ENCODE measurements at regions not wholly inside any gene's neighbourhood (a gene's known extent, or its start where the extent isn't known, plus 50 kb on each side); places are given as distances from the start of the nearest gene placed in this dataset.

DNA sequence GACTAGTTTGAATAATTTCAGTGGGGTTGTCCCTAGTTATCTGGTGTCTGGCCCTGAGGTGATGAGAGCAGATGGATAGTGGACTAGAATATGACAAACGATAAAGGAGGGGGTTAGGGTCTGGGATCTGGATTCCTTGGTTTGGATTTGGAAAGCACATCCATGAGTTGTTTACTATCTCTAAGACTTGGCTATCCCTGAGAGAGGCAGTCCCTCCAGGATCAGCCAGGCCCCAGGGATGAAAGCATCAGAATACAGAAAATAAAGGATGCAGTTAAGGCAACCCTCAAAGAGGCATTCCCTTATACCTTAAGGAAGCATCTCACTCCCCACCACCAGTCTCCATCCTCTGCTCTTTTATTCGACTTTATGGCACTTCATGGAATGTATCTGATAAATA is 230.7 kb downstream of the NHLRC3 start:
- TF ChIP-seq, protein P1, sequence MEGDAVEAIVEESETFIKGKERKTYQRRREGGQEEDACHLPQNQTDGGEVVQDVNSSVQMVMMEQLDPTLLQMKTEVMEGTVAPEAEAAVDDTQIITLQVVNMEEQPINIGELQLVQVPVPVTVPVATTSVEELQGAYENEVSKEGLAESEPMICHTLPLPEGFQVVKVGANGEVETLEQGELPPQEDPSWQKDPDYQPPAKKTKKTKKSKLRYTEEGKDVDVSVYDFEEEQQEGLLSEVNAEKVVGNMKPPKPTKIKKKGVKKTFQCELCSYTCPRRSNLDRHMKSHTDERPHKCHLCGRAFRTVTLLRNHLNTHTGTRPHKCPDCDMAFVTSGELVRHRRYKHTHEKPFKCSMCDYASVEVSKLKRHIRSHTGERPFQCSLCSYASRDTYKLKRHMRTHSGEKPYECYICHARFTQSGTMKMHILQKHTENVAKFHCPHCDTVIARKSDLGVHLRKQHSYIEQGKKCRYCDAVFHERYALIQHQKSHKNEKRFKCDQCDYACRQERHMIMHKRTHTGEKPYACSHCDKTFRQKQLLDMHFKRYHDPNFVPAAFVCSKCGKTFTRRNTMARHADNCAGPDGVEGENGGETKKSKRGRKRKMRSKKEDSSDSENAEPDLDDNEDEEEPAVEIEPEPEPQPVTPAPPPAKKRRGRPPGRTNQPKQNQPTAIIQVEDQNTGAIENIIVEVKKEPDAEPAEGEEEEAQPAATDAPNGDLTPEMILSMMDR (conservative IDR thresholded peaks at IDR 0.05): no peak

DNA sequence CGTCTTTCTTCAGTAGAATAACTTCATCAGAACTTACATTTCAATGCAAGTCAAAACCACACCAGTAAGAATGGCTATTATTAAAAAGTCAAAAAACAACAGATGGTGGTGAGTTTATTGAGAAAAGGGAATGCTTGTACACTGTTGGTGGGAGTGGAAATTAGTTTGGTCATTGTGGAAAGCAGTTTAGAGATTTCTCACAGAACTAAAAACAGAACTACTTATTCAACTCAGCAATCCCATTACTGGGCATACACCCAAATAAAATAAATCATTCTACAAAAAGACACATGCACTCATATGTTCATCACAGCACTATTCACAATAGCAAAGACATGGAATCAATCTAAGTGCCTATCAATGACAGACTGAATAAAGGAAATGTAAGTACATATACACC is 231.2 kb downstream of the NHLRC3 start:
- TF ChIP-seq, protein P1 (conservative IDR thresholded peaks at IDR 0.05): no peak

More for the DNA sequence above, 230.7 kb downstream of the NHLRC3 start:
- no peak overlapping the region for H3K27ac ChIP-seq

DNA sequence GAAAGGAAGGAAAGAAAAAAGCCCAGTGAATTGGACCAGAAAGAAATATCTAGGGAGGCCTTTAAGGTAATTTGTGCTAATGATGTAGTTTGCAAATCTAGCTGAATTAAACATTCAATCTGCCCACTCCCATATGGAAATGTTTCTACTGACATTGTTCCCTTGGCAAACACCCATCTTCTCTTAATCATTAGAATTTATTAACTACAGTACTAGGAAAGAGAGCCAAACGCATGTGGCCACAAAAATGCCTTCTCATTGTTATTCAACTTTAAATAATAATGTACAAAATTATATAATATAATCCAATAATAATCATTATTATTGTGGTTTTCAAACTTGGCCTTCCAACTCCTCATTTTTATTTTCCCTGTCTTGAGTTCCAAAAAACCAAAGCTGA is 234.7 kb downstream of the NHLRC3 start:
- no peak overlapping the region for H3K27ac ChIP-seq
- TF ChIP-seq, protein P1 (conservative IDR thresholded peaks at IDR 0.05): no peak

More for the DNA sequence above, 231.2 kb downstream of the NHLRC3 start:
- no peak overlapping the region for H3K27ac ChIP-seq

DNA sequence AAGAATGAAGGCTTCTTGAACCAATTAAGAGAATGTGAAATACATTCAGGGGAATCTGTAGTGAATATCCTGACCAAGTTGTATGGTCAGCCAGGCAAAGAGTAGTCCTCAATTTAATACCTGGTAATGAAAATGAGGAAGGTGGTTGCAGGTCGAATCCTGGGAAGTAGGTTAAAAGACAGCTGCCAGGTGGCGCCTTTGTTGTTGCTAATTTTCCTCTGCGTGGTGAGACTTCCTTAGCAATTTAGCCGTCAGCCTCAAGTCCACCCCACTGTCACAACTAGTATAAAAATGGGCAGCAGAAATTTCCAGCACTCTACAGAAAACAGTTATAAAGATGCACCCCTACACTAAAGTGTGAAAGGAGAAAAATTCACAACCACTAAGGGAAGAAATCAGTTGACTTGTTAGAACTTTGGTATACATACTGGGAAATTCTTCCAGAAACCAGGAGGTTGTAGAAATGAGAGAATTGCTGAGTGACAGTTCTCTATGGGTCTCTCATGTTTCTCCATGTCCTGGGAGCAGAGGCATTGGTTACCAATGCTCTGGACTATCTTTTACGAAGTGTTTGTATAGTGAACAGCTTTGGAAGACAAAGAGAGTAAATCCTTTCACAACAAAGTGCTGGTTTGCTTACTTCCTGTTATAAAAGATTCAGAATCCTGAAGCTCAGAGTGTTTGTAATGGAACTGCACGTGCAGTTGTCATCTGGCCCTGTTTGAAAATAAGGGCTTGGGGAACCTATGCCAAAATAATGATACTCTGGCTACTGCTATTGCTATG is 235.9 kb downstream of the NHLRC3 start:
- TF ChIP-seq, protein P1 (conservative IDR thresholded peaks at IDR 0.05): peak; percentile 31; the same call in 1 of the 2 replicates
- peak overlapping the region; percentile 38; the same call in 1 of the 2 replicates for H3K27ac ChIP-seq

DNA sequence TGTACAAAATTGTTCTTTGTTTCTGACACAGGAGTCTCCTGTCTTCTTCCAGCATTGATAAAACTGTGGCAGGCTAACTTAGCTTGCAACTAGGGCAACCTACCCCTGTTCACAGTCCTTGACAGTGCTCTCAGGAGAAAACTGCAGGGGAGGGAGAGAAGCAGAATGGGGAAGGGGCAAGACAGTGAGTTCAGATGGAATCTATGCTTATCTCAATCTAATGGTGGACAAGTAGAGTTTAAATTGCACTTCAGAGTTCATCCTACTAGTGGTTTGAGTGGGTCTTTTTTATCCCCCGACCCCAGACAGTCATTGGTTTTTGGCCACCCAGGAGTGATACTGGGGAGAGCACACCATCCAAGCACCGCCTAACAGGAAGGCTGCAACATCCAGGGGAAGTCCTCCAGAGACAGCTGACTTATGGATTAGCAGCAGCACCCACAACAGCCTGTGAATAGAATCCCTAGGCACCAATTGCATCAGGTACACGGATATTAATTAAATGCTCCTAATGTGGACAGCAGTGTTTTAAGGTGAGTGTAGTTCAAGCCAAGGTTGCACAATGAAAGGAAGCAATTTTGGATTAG is 236.6 kb downstream of the NHLRC3 start:
- H3K27ac ChIP-seq: peak overlapping the region; percentile 38; the same call in 1 of the 2 replicates
- TF ChIP-seq, protein P1 (conservative IDR thresholded peaks at IDR 0.05): no peak

DNA sequence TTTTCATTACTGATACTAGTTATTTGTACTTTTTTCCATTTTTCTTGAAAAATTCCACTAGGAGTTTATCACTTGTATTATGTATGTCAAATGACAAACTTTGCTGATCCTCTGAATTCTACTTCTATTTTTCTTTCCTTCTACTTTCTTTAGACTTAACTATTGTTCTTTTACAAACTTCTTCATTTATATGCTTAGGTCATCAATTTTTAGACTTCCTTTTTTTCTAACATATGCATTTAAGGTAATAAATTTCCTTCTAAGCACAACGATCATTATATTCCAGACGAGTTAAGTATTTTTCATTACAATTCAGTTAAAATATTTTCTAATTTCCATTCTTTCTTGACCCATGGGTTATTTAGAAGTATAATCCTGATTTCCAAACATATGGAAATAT is 240.8 kb downstream of the NHLRC3 start:
- H3K27ac ChIP-seq: no peak overlapping the region
- TF ChIP-seq, protein P1 (conservative IDR thresholded peaks at IDR 0.05): no peak

DNA sequence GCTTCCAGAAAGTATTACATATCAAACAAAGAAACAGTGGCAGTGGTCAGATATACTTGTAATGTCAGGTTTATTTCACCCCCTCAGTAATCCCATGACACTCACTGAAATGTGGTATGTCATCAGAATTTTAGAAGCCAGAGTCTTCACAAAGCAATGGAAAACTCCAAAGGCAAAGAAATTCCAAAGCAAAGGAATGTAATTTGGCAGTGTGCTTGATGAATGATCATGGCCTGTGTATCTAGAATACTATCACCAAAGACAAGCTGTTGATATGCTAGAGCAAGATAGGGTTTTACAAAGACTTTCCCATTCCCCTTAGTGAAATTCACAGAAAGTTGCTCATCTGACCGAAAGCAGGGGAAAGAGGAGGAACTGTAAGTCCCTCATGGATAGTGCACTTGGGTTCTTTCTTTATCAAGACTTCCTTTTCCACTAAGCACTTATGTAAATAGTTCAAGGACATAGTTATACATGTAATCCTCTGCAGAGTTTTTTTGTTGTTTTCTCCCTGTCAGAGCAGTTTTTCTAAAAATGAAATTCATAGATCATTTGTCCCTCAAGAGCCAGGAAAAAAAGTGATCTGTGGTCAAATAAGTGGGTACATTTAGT is 243.4 kb downstream of the NHLRC3 start:
- no peak overlapping the region for H3K27ac ChIP-seq
- TF ChIP-seq, protein P1 (conservative IDR thresholded peaks at IDR 0.05): no peak
